T-helper 1 cell treated with Interleukin-12 subunit alpha and Interleukin-12 subunit beta and Interleukin-4 antibody, amounts not matched to agents 30 ng/mL and 1 ng/mL, for 36 hours (primary cell): ENCODE measurements at regions not wholly inside any gene's neighbourhood (a gene's known extent, or its start where the extent isn't known, plus 50 kb on each side); places are given as distances from the start of the nearest gene placed in this dataset.

ENCODE experiments used
- intact Hi-C: fragments of 100-400 bp; cut with micrococcal nuclease; formaldehyde crosslinking; loops from one replicate; pipeline ENCODE4 v1.15.1; 2024

GRCh38 chr3:17949101-17949500, 206.7 kb upstream of the TBC1D5 start:
- intact Hi-C loops: no loop called here

GRCh38 chr3:17947833-17948232, 205.4 kb upstream of the TBC1D5 start:
- intact Hi-C loops: no loop called here

GRCh38 chr3:17946619-17947018, 204.2 kb upstream of the TBC1D5 start:
- intact Hi-C loops: no loop called here

- intact Hi-C loops: no loop called here
Measured at GRCh38 chr3:17945799-17946399, 203.5 kb upstream of the TBC1D5 start.

GRCh38 chr3:17945018-17945798, 202.8 kb upstream of the TBC1D5 start:
- intact Hi-C loops: no loop called here

GRCh38 chr3:17942856-17943255, 200.4 kb upstream of the TBC1D5 start:
- intact Hi-C loops: no loop called here

- intact Hi-C loops: no loop called here
Measured at GRCh38 chr3:17941766-17942165, 199.3 kb upstream of the TBC1D5 start.

- intact Hi-C loops: no loop called here
Measured at GRCh38 chr3:17941152-17941551, 198.7 kb upstream of the TBC1D5 start.

GRCh38 chr3:17939157-17939556, 196.7 kb upstream of the TBC1D5 start:
- intact Hi-C loops: no loop called here

- intact Hi-C loops: no loop called here
Measured at GRCh38 chr3:17938313-17938712, 195.9 kb upstream of the TBC1D5 start.

- intact Hi-C loops: no loop called here
Measured at GRCh38 chr3:17936736-17937480, 194.5 kb upstream of the TBC1D5 start.

GRCh38 chr3:17935222-17935621, 192.8 kb upstream of the TBC1D5 start:
- intact Hi-C loops: no loop called here

GRCh38 chr3:17932136-17932771, 189.8 kb upstream of the TBC1D5 start:
- intact Hi-C loops: no loop called here

GRCh38 chr3:17931131-17931530, 188.7 kb upstream of the TBC1D5 start:
- intact Hi-C loops: no loop called here

GRCh38 chr3:17928502-17929145, 186.2 kb upstream of the TBC1D5 start:
- intact Hi-C loops: no loop called here

GRCh38 chr3:17927036-17927435, 184.6 kb upstream of the TBC1D5 start:
- intact Hi-C loops: no loop called here

GRCh38 chr3:17915341-17915740, 172.9 kb upstream of the TBC1D5 start:
- intact Hi-C loops: no loop called here

GRCh38 chr3:17913359-17913758, 170.9 kb upstream of the TBC1D5 start:
- intact Hi-C loops: no loop called here

- intact Hi-C loops: no loop called here
Measured at GRCh38 chr3:17911986-17912760, 169.7 kb upstream of the TBC1D5 start.

GRCh38 chr3:17910922-17911321, 168.5 kb upstream of the TBC1D5 start:
- intact Hi-C loops: no loop called here

GRCh38 chr3:17909714-17910113, 167.3 kb upstream of the TBC1D5 start:
- intact Hi-C loops: no loop called here
